ENCODE measurements at regions not wholly inside any gene's neighbourhood (a gene's known extent, or its start where the extent isn't known, plus 50 kb on each side); places are given as distances from the start of the nearest gene placed in this dataset.

- no peak for DNase-seq
These were observed 287.0 kb downstream of the DMRT2 start for GRCh38 chr9:1337169-1337568.

- DNase-seq = no peak
These were observed 290.2 kb downstream of the DMRT2 start for GRCh38 chr9:1340390-1340789.

- no peak for DNase-seq
These were observed 303.1 kb downstream of the DMRT2 start for GRCh38 chr9:1353291-1353690.

GRCh38 chr9:1354086-1354485, 303.9 kb downstream of the DMRT2 start:
- no peak for DNase-seq

- DNase-seq = no peak
These were observed 304.4 kb downstream of the DMRT2 start for GRCh38 chr9:1354606-1355005.

- no peak for DNase-seq
These were observed 305.5 kb downstream of the DMRT2 start for GRCh38 chr9:1355656-1356055.

- DNase-seq = no peak
These were observed 312.7 kb downstream of the DMRT2 start for GRCh38 chr9:1362845-1363244.

- no peak for DNase-seq
These were observed 316.1 kb downstream of the DMRT2 start for GRCh38 chr9:1366276-1366675.

- DNase-seq = no peak
These were observed 319.1 kb downstream of the DMRT2 start for GRCh38 chr9:1369297-1369696.

- DNase-seq = no peak
These were observed 323.3 kb downstream of the DMRT2 start for GRCh38 chr9:1373445-1373844.

- no peak for DNase-seq
These were observed 333.8 kb downstream of the DMRT2 start for GRCh38 chr9:1383899-1384455.

GRCh38 chr9:1384816-1385215, 334.7 kb downstream of the DMRT2 start:
- DNase-seq = no peak

GRCh38 chr9:1386420-1386819, 336.3 kb downstream of the DMRT2 start:
- no peak for DNase-seq

GRCh38 chr9:1388216-1388615, 338.1 kb downstream of the DMRT2 start:
- no peak for DNase-seq

- no peak for DNase-seq
These were observed 350.8 kb downstream of the DMRT2 start for GRCh38 chr9:1400983-1401382.

GRCh38 chr9:1404940-1405339, 354.8 kb downstream of the DMRT2 start:
- DNase-seq = no peak

GRCh38 chr9:1411826-1412225, 361.7 kb downstream of the DMRT2 start:
- DNase-seq = no peak

- no peak for DNase-seq
These were observed 364.6 kb downstream of the DMRT2 start for GRCh38 chr9:1414711-1415131.

- DNase-seq = no peak
These were observed 365.0 kb downstream of the DMRT2 start for GRCh38 chr9:1415146-1415545.

GRCh38 chr9:1416261-1416660, 366.1 kb downstream of the DMRT2 start:
- DNase-seq = no peak

- DNase-seq = no peak
These were observed 371.3 kb downstream of the DMRT2 start for GRCh38 chr9:1421436-1421835.

GRCh38 chr9:1427875-1428274, 377.7 kb downstream of the DMRT2 start:
- DNase-seq = no peak

- no peak for DNase-seq
These were observed 379.1 kb downstream of the DMRT2 start for GRCh38 chr9:1429297-1429696.

GRCh38 chr9:1431461-1431860, 381.3 kb downstream of the DMRT2 start:
- DNase-seq = no peak

GRCh38 chr9:1434052-1434767, 384.1 kb downstream of the DMRT2 start:
- DNase-seq = no peak

All from NCI-H1092 treated with DMSO at 0.1 percent for 48 hours (cell line).